Small intestine (tissue), 7 donors: ENCODE measurements at regions not wholly inside any gene's neighbourhood (a gene's known extent, or its start where the extent isn't known, plus 50 kb on each side); places are given as distances from the start of the nearest gene placed in this dataset.
A peak's percentile ranks its signal among the peaks of the same experiment; 100 is the strongest.
"Not testable (repeated sequence)": the region's sequence is repeated elsewhere in the genome, so short reads cannot be mapped to it uniquely, and the experiment has no call there.

ENCODE experiments used
- DNase-seq, 2 donors: peaks; one replicate each; pipeline versions ENCODE4 v3.0.0 to v3.0.0-alpha.2; 2013
- FAIRE-seq: peaks from 2 replicates; lab custom pipeline; 2012; peaks lifted over from hg19 to GRCh38; lab: Jason Lieb, UNC
- H3K27ac ChIP-seq, 3 donors: one replicate each; pipeline ENCODE4 v1.5.1; 2013; ENCODE audit warnings: low read length in 2 of 3, mild to moderate bottlenecking in 2 of 3, control low read depth in 1 of 3, inconsistent platforms in 1 of 3, low read depth in 1 of 3, moderate library complexity in 1 of 3
- H3K27me3 ChIP-seq, 3 donors: one replicate each; pipeline ENCODE4 v1.6.1; 2013; ENCODE audit warnings: low read length in 3 of 3, inconsistent platforms in 1 of 3; ENCODE audit not compliant: control insufficient read depth in 3 of 3, insufficient read depth in 3 of 3
- H3K36me3 ChIP-seq, 3 donors: one replicate each; pipeline ENCODE4 v1.6.1; 2013; ENCODE audit warnings: low read length in 3 of 3, inconsistent platforms in 1 of 3, low read depth in 1 of 3, mild to moderate bottlenecking in 1 of 3, moderate library complexity in 1 of 3; ENCODE audit not compliant: control insufficient read depth in 3 of 3, insufficient read depth in 2 of 3
- H3K4me1 ChIP-seq, 3 donors: one replicate each; pipeline ENCODE4 v1.6.1; 2013; ENCODE audit warnings: low read length in 2 of 3, inconsistent platforms in 1 of 3, low read depth in 1 of 3, mild to moderate bottlenecking in 1 of 3, moderate library complexity in 1 of 3; ENCODE audit not compliant: control insufficient read depth in 3 of 3, insufficient read depth in 2 of 3
- H3K4me3 ChIP-seq, 3 donors: one replicate each; pipeline ENCODE4 v1.5.1; 2013; ENCODE audit warnings: low read length in 3 of 3, control low read depth in 1 of 3, inconsistent platforms in 1 of 3, low read depth in 1 of 3, mild to moderate bottlenecking in 1 of 3, moderate library complexity in 1 of 3
- H3K9me3 ChIP-seq, 2 donors: one replicate each; pipeline ENCODE4 v1.6.1; 2013; ENCODE audit warnings: low read depth in 1 of 2, low read length in 1 of 2; ENCODE audit not compliant: control insufficient read depth in 2 of 2, insufficient read depth in 1 of 2
- WGBS, 3 donors: extraction: QIAGEN DNeasy Blood & Tissue Kit; methylation state at CpG; one replicate each; pipeline ENCODE4 v1.1.7; 2013; 5-methylcytosine and 5-hydroxymethylcytosine counted together
- donor health status: healthy with polysubstance abuse.
- donor health status: control.
- donor health status: control.
- donor health status: Bipolar disorder and iron deficiency.
- donor health status: healthy.

DNA sequence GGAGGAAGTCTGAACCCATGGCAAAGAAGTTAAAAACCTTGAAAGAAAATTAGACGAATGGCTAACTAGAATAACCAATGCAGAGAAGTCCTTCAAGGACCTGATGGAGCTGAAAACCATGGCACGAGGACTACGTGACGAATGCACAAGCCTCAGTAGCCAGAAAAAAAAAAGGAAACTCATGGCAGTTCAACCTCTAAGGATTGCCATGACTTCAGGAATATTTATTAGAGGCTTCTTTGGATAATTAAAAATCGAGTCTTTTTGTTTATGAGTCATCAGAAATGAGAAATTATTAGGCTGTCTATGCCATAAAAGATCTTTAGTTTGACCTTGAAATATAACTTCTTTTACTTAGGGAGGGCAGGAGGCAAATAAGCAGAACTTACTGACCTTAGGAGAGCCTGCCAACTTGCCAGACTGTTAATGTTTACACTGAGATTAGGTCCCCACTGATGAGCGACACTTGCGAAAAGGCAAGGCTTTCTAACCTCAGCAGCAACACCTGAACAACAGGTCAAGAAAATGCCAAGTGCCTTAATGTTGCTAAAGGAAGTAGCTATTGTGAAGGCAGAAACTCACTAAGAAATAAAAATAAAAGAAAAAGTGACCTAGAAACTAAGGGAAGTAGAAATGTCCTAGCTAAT is 55.2 kb upstream of the TUSC1 start:
- DNase-seq = peak in 1 of 2 donors; percentile 3
- WGBS, 3 donors = 40 to 75% (median 41%) methylated on average over 7 of the region's 7 CpGs
- Histone ChIP-seq H3K9me3 (peaks cover 0 to 4% of the 10 kb centered on the region in 2 donors), H3K4me1 (no peaks in the 10 kb centered on the region), H3K4me3 (no peak overlapping the region), H3K27ac (no peak overlapping the region), H3K36me3 (no peaks in the 10 kb centered on the region), H3K27me3 (no peaks in the 10 kb centered on the region)
- no peak for FAIRE-seq

DNA sequence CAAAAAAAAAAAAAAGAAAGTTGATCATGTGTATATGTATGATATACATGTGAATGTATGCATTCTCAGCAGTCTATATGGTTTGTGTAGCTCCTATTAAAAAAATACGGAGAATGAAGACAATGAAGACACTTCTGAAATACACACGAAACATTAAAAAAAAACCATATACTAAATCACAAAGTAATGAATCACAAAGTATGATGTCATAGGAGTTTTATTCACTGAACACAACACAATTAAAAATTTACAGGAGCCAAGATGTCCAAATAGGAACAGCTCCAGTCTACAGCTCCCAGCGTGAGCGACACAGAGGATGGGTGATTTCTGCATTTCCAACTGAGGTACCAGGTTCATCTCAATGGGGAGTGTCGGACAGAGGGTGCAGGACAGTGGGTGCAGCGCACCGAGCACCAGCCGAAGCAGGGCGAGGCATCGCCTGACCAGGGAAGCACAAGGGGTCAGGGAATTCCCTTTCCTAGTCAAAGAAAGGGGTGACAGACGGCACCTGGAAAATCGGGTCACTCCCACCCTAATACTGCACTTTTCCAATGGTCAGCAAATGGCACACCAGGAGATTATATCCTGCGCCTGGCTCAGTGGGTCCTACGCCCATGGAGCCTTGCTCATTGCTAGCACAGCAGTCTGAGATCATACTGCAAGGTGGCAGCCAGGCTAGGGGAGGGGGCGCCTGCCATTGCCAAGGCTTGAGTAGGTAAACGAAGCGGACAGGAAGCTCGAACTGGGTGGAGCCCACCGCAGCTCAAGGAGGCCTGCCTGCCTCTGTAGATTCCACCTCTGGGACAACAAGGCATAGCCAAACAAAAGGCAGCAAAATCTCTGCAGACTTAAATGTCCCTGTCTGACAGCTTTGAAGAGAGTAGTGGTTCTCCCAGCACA is 53.9 kb upstream of the TUSC1 start:
- 91 to 95% (median 93%) methylated on average over 19 of the region's 19 CpGs for WGBS, 3 donors
- not testable (repeated sequence) for FAIRE-seq, H3K27ac ChIP-seq, H3K36me3 ChIP-seq, DNase-seq, H3K4me1 ChIP-seq, H3K4me3 ChIP-seq, H3K9me3 ChIP-seq, H3K27me3 ChIP-seq
